ENCODE measurements at regions not wholly inside any gene's neighbourhood (a gene's known extent, or its start where the extent isn't known, plus 50 kb on each side); places are given as distances from the start of the nearest gene placed in this dataset.
A peak's percentile ranks its signal among the peaks of the same experiment; 100 is the strongest.

- peak overlapping the region; percentile 2 for H3K27ac ChIP-seq (ENCODE audit: low read length)
- no peak for TF ChIP-seq TAF1 (IDR thresholded peaks at IDR 0.05; ENCODE audit: low read depth)
- TF ChIP-seq REST (IDR thresholded peaks at IDR 0.05; ENCODE audit: borderline replicate concordance) = no peak
- no peak for TF ChIP-seq POLR2AphosphoS5 (IDR thresholded peaks at IDR 0.05)
- TF ChIP-seq RAD21 (conservative IDR thresholded peaks at IDR 0.05) = no peak
- TF ChIP-seq CTCF (IDR thresholded peaks at IDR 0.05; ENCODE audit: poor library complexity, severe bottlenecking) = no peak
- no peak for TF ChIP-seq EZH2 (IDR thresholded peaks at IDR 0.05; ENCODE audit: borderline replicate concordance, insufficient read depth, low read length, poor library complexity, severe bottlenecking)
- TF ChIP-seq EP300 (conservative IDR thresholded peaks at IDR 0.05; ENCODE audit: poor library complexity, severe bottlenecking) = no peak
- TF ChIP-seq SMC3 (conservative IDR thresholded peaks at IDR 0.05; ENCODE audit: poor library complexity) = no peak
- no peak for TF ChIP-seq MXI1 (conservative IDR thresholded peaks at IDR 0.05; ENCODE audit: poor library complexity, severe bottlenecking)
- H3K36me3 ChIP-seq (ENCODE audit: insufficient read depth, low read length) = no peaks in the 10 kb centered on the region
- no peak overlapping the region for H3K9ac ChIP-seq (ENCODE audit: low read length)
- no peak overlapping the region for H3K4me2 ChIP-seq (ENCODE audit: low read length)
- H2AFZ ChIP-seq (ENCODE audit: low read depth, low read length) = no peak overlapping the region
- no peaks in the 10 kb centered on the region for H3K27me3 ChIP-seq (ENCODE audit: insufficient read depth, low read depth, low read length)
- H3K4me3 ChIP-seq (ENCODE audit: low read length) = no peak overlapping the region
- no peaks in the 10 kb centered on the region for H3F3A ChIP-seq (ENCODE audit: insufficient read depth, low read length, poor library complexity, severe bottlenecking)
- H3K79me2 ChIP-seq (replicated peaks; ENCODE audit: insufficient read depth, low read length) = no peaks in the 10 kb centered on the region
- no peaks in the 10 kb centered on the region for H3K9me3 ChIP-seq (ENCODE audit: low read length)
- no peaks in the 10 kb centered on the region for H3K9me2 ChIP-seq (ENCODE audit: insufficient read depth, low read length)
- no peaks in the 10 kb centered on the region for H4K20me1 ChIP-seq (ENCODE audit: insufficient read depth)
Measured at GRCh38 chr4:57640391-57641100, 530.4 kb upstream of the IGFBP7 start.

GRCh38 chr4:57639561-57640382 is 529.6 kb upstream of the IGFBP7 start:
- Histone ChIP-seq H3K27ac (ENCODE audit: low read length) (no peak overlapping the region), H3K4me2 (ENCODE audit: low read length) (no peak overlapping the region), H2AFZ (ENCODE audit: low read depth, low read length) (no peak overlapping the region), H3F3A (ENCODE audit: insufficient read depth, low read length, poor library complexity, severe bottlenecking) (no peaks in the 10 kb centered on the region), H3K79me2 (replicated peaks; ENCODE audit: insufficient read depth, low read length) (no peaks in the 10 kb centered on the region), H4K20me1 (ENCODE audit: insufficient read depth) (no peaks in the 10 kb centered on the region), H3K4me3 (ENCODE audit: low read length) (no peak overlapping the region), H3K36me3 (ENCODE audit: insufficient read depth, low read length) (no peaks in the 10 kb centered on the region), H3K27me3 (ENCODE audit: insufficient read depth, low read depth, low read length) (no peaks in the 10 kb centered on the region), H3K9me2 (ENCODE audit: insufficient read depth, low read length) (no peaks in the 10 kb centered on the region), H3K9me3 (ENCODE audit: low read length) (no peaks in the 10 kb centered on the region), H3K9ac (ENCODE audit: low read length) (no peak overlapping the region)
- TF ChIP-seq CTCF (IDR thresholded peaks at IDR 0.05; ENCODE audit: poor library complexity, severe bottlenecking) (no peak), POLR2AphosphoS5 (IDR thresholded peaks at IDR 0.05) (no peak), EZH2 (IDR thresholded peaks at IDR 0.05; ENCODE audit: borderline replicate concordance, insufficient read depth, low read length, poor library complexity, severe bottlenecking) (no peak), REST (IDR thresholded peaks at IDR 0.05; ENCODE audit: borderline replicate concordance) (no peak), TAF1 (IDR thresholded peaks at IDR 0.05; ENCODE audit: low read depth) (no peak), RAD21 (conservative IDR thresholded peaks at IDR 0.05) (no peak)
